ENCODE measurements at regions not wholly inside any gene's neighbourhood (a gene's known extent, or its start where the extent isn't known, plus 50 kb on each side); places are given as distances from the start of the nearest gene placed in this dataset.

DNA sequence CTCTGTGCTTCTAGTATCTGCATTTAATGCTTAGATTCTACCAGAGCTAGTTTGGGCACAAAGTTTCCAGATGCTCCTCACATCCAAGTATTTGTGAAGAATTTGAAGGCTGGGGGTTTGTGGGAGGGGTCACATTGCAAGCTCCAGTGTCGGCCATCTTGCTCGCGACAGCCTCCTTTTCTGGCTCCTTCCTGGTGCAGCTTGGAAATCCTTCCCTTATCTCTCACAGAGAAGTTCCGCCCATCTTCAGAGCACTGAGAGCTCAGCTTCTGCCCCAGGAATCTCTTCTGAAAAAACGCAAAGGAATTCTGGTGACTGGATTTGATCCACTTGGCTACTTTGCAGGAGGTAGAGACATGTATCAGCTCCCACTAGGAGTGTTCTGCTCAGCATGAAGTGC is 497.5 kb downstream of the TBC1D22A start:
- no peak for DNase-seq (ENCODE audit: low spot score)

DNA sequence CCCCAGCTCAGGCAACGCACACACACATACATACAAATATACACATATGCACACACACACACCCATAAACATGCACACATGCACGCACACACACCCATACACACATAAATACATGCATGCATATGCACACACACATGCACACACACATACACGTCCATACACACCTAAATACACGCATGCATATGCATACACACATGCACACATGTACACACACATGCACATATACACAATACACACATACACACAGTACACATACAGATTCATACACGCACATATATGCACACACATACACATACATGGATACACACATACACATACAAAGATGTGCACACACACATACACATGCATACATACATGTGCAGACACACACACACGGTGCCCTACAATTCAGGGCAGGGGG is 496.6 kb downstream of the TBC1D22A start:
- DNase-seq (ENCODE audit: low spot score) = no peak

DNA sequence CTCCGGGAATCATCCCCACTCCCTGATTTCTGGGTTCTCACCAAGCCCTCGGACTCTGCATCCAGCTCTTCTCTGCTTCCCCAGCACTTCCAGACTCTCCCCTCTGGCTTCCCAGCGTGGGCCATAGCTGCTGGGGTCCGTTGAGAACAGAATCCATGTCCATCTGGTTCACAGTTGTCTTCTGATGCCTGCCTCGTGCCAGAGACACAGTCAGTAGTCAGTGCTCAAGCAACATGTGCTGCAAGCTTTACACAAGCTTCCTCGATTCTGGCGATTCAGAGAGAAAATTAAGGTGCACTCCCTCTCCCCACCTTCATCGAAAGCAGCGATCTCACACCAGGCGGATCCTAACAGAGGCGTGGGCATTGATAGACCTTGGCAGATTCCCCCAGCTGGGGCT is 495.5 kb downstream of the TBC1D22A start:
- DNase-seq (ENCODE audit: low spot score) = no peak

DNA sequence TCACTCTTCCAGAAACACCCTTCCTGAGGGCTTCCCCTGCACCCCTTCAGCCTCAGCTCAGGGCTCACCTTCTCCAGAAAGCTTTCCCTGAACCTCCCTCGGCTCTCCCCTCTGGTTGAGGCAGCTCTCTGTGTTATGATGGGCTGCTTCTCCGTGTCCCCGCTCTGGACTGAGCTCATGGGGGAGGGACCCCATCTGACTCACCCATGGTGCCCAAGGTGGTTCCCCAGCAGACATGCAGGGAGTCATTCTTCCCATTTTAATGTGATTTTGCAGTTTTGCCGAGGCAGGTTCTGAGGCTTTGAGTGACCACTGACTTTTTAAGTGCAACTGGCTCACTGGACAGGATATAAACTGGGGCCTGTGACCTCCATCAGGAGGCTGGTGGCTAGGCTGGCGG is 495.1 kb downstream of the TBC1D22A start:
- no peak for DNase-seq (ENCODE audit: low spot score)

DNA sequence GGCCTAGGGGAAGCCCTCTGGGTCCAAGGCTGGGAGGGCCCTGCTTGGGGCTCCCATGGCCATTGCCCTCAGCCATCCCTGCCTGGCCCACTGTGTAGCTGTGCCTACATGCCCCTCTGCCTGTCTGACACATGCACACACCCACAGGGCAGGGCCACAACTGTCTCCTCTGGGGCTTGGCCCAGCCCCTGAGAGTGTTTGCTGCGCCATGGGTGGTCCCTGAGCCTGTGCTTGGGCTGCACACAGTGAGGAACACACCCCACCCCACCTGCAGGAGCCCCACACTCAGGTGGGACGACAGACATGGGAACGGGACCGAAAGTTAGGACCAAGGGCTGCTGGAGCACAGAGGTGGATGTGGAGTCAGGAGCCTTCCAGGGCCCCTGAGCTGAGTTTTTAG is 489.5 kb downstream of the TBC1D22A start:
- DNase-seq (ENCODE audit: low spot score) = no peak

DNA sequence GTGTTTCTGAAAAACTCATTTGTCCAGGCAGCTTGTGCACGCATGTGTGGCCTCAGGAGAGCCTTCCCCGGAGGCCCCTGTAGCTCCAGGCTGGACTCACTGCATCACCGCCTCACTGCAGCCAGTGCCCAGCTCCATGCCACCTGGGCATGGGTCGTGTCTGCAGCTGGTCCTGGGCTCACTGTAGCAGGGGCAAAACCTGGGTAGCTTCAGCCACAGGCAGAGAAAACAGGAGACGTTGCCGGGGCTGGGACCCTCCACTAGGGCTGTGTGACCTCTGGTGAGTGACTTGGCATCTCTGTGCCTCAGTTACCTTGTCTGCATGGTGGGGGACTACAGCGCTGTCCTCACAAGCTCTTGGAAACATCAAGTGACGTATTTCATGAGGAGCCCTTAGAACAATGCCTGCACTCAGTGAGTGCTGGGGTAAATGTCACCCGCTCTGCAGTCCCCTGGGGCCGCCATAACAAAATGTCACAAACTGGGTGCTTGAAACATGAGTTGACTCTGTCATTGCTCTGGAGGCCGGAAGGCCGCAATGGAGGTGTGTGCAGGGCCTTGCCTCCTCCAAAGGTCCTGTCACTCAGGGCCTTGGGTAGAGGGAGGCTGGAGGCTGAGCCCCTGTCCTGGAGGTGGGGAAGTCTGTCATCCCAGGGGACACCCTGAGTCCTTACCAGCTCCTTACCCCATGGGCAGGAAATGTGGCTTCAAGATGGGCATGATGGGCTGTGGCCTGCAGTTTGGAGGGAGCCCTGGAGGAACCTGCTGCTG is 488.7 kb downstream of the TBC1D22A start:
- no peak for DNase-seq (ENCODE audit: low spot score)

DNA sequence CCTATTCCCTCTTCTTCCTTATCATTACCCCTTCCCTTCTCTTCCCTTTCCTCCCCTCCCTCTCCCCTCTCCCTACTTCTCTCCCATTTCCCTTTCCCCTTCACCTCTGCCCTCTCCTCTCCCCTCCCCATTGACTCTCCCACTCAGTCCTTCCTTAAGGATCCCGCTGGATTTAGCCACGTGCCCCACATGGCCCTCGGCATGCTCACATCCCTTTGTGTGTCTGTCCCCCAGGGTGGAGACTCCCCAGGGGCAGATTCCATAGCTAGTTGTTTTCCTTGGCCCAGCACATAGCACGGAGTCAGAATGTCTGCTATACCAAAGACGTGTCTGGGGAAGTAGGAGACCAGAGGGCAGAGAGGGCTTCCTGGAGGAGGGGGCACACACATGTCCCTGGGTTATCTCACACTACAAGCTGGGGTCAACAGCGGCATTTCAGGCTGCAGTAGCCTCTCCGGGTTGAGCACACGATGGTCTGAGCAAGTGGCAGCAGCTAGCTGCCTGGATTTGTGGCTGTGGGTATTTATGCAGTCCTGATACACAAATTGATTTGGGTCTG is 487.0 kb downstream of the TBC1D22A start:
- no peak for DNase-seq (ENCODE audit: low spot score)

DNA sequence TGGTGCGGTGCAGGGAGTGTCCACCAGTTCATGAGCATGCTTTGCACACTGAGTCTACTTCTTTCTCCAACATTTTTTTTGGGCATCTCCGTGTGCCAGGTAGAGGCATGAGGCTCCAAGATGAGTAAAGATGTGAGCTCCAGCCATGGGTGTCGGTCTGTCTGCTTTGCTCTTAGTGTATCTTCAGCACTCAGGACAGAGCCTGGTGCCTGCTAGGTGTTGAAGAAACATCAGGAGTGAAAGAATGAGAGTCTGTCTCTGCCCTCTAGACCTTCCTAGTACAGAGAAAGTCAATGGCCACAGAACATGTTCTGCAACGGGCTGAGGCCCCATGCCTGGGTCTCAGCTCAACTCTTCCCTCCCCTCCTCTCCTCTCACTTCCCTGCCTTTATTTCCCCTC is 486.5 kb downstream of the TBC1D22A start:
- no peak for DNase-seq (ENCODE audit: low spot score)

DNA sequence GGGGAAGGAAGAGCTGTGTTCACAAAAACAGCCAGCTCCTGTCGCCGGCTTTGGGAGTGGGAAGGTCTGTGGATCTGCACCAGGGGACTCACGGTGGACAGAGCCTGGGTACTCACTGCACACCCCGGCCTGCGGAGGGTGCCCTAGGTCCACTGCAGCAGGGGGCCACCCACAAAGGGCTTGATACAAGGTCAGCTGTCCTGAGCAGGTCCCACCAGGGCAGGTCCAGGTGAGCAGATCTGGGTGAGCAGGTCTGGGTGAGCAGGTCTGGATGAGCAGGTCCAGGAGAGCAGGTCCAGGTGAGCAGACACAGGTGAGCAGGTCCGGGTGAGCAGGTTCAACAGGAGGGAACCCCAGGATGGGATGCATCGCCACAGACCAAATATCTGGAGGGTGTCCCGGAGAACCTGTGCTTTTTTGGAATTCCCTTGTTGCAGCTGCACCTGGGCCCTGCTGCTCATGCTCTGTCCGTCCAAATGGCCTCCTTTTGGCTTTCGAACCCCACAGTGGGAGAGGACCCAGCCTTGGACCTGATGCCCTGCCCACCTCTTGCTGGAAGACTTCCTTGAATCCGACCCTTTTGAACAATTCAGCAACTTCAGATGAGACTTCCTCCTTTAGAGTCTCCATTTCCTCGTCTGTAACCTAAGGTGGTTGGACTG is 485.3 kb downstream of the TBC1D22A start:
- DNase-seq (ENCODE audit: low spot score) = no peak

DNA sequence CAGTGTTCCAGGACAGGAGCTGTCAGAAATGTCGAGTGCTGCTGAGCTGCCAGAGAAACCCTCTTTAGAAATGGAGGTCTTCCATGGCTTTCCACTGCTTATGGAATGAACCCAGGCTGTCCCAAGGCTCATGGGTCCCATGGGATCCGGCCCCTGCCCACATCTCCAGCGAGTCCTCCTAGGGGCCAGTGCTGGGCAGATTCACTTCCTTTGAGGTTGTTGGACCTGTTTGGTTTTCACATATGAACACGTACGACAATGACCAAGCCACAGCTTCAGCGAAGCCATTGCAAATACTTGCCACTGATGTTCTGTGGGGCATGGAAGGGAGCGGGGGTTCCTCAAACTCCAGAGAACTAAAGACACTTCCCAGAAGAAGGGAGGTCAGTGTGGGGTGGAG is 483.3 kb downstream of the TBC1D22A start:
- DNase-seq (ENCODE audit: low spot score) = no peak

DNA sequence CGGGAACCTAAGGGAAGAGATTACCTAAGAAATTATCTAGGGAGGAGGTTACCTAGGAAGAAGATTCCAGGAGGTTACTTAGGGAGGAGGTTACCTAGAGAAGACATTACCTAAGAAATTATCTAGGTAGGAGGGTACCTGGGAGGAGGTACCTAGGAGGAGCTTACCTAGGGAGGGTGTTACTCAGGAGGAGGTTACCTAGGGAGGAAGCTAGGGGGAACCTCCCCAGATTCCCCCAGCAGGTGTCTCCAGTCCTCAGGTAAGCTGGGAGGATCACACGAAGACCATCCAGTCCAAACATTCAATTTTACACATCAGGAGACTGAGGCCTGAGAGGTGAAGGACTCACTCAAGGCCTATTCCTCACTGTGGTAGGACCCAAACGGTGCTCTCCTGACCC is 482.8 kb downstream of the TBC1D22A start:
- no peak for DNase-seq (ENCODE audit: low spot score)

DNA sequence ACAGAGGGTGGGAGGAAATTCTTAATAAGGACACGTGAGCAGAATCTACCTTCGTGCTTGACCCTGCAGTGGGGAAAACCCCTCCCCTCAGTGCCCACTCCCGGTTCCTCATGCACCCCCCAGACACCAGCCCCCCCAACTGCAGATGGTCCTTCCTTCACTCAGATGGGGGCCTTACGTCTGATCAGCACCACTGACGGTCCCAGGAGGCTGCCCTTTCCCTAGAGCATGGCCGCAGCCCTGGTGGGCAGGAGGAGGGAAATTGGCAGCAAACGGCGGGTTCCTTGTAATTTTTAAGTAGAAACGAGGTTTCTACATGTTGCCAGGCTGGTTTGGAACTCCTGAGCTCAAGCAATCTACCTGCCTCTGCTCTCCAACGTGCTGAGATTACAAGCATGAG is 477.7 kb downstream of the TBC1D22A start:
- no peak for DNase-seq (ENCODE audit: low spot score)

DNA sequence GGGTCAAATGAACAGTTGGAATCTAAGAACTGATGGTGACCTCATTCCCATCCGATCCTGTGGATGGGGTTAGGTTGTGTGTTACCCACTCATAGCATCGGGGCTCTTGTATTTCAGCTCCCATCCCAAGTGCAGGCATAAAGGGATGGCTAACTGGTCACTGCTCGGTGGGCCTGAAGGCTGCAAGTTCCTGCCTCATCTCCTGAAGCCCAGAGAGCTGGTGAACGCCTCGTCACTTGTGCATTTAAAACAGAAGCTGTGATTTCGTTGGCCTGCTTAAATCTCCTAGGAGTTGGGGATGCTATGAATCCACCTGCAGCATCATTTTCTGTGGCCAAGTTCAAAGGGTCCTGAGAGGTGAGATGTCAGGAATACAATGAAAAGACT is 477.0 kb downstream of the TBC1D22A start:
- no peak for DNase-seq (ENCODE audit: low spot score)

DNA sequence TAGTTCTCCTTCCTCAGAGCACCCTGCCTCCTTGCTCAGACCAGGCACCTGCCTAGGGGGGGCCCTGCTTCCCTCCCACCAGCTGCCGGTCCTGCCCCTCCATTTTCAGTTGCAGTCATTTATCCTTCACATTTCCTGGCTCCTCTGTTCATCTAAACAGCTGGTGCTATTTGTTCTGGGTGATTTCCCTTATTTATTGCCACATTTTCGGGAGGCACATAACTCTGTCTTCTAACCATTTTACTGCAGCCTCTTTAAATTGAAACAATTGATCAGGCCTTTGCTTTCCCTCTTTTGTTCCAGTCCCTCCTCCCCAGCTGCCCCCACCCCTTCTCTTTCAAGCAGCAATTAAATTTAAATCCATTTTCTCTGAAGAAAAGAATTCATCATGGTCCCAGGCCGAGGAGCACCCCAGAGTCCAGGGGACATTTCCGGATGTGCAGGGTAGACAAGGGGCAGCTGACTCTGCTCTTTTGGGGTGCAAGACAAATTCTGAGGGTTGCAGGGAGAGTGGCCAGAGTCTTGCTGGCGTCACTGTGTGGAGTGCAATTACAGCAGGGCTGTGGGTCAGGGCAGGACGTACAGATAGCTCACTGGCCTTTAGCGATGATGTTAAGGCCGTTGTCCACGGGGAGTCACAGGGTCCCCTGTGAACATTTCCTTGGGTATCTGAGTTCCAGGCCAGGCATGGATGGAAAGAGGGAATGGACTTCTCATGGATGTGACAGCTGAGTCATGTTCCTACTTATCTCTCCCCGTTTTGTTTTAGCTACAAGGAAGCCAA is 476.4 kb downstream of the TBC1D22A start:
- DNase-seq (ENCODE audit: low spot score) = no peak

DNA sequence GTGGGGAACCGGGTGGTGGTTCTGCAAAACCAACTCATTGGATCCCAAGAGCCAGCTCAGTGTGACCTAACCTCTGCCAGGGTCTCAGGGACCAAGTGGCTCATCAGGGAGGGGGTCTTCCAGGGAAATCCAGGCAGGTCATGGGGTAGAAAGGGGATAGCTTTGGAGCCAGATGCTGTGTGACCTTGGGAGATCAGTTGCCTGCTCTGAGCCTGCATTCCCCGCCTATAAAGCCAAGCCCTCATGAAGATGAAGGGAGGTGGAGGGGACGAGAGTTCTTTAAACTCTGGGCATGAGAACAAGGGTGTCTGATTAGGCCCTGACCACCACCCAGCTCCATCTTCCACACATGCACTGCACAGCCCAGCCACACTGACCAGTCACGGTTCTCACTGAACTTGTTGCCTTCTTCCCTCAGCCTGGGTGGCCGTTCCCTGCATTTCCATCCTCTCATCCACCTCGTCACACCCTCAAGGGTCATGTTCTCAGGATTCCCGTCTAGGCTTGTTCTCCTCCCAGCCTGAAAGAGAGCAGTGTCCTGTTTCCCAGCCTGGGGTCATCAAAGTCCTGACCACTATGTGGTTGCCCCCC is 475.5 kb downstream of the TBC1D22A start:
- DNase-seq (ENCODE audit: low spot score) = no peak

DNA sequence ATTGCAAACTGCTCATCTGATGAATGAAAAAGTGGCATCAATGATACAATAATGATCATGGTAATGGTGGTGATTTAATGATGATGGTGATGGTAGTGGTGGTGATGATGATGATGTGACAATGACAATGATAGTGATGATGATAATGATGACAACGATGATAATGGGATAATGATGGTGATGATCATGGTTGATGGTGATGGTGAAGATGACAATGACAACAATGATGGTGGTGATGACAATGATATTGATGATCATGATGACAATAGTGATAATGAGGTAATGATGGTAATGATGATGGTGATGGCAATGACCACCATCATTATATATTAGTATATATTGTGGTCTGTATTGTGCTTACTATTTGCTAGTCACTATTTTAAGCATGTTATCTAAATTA is 474.3 kb downstream of the TBC1D22A start:
- DNase-seq (ENCODE audit: low spot score) = no peak

DNA sequence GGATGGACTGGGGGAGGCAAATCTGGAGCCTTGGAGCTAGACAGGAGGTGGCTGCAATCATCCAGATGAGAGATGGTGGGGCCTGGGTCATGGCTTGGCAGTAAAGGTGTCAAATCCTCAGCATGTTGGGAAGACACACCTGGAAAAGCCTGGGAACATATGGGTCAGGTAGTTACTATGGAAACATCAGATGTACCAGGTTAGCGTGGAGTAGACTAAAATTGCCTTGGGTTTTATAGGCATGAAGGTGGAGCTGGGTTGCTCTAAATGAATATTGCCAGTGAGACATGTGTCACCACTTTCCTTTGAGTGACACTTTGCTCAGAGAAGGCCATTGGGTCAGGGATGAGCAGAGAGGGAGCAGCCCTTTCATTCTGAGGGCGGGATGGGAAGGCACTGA is 473.7 kb downstream of the TBC1D22A start:
- DNase-seq (ENCODE audit: low spot score) = no peak

DNA sequence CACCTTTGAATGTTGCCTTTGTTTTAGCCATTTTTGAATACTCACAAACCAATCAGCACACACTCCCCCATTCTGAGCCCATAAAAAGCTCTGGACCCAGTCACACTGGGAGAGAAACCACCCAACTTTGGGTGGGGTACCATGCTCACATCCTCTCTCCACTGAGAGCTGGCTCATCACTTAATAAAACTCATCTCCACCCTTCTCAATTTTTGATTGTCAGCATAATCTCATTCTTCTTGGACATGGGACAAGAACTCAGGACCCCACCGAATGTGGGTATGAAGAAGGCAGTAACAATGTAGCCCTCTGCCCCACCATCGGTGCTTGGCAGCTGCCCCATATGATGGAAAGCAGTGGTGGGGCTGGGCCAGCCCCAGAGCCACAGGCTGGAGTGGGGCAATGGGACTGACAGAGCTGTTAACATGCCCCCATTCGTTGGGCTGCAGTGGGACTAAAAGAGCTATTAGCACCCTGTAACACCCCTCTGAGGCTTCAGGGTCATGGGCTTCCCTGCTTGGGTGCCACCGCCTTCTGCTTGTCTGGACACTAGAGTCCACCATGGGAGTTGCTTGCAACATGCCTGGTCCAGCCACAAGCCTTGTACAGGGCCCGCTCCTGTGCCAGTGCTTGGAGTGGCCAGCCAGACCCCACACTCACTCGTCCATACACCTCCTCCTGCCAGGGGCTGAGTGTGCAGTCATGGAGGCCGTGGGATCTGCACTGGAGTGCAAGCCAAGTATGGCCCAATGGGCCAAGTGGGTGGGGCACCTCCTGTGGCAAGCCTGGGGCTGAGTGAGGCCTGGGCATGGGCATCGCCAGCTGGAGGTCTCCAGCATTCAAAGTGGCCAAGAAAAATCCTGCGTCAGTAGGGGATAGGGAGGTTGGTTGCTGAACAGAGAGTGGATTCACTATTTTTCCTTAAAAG is 471.1 kb downstream of the TBC1D22A start:
- DNase-seq (ENCODE audit: low spot score) = no peak

DNA sequence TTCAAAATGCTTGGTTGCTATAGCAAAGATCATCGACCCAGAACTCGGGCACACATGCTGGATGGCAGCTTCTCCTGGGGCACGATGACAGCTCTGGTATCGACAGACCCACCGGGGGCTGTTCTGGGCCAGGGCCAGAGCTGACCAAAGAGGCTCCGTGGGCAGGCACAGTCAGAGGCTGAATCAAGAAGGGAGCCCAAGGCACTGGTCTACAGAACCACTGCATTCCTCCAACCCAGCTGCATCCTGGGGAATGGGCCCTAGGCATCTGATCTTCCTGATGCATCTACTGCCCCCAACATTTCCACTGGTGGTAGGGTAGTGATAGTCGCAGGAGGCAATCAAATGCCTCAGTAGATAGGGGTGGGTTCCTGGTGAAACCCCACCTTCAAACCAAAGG is 470.3 kb downstream of the TBC1D22A start:
- no peak for DNase-seq (ENCODE audit: low spot score)

DNA sequence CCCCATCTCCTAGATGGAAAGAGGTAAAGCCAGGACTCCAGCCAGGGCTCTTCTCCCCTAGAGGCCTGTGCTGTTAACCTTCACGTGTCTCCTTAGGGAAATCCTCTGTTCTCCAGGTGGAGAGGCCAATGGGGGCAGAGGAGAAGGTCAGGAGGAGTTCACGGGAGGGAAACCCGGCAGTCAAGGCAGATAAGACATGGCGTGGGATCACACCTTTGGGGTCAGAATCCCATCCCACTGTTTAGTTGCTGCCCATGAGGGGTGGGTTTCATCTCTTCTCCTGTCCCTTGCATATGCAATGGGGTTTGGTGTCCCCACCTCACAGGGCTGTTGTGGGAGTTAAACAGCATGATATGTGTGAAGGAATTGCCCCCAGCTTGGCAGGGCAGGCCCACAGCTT is 469.7 kb downstream of the TBC1D22A start:
- no peak for DNase-seq (ENCODE audit: low spot score)

DNA sequence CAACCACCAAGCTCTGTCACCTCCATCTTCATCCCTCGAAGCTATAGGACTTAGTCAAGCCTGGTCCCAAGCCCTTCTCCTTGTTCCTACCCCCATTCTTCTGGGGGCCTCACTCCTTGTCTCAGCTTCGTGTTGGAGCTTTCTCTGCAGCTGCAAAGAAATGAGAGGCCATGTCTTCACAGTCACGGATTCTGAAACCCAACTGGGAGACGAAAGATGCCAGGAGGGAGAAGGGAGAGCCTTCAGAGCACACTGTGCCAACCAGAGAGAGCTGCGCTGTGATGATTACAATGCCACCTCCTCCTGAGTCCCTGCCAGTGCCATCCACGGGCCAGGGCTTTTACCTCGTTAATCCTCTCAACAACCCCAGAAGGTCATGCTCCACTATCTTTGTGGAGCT is 469.3 kb downstream of the TBC1D22A start:
- no peak for DNase-seq (ENCODE audit: low spot score)

All from putamen (tissue), 1 donor.